ENCODE measurements at regions not wholly inside any gene's neighbourhood (a gene's known extent, or its start where the extent isn't known, plus 50 kb on each side); places are given as distances from the start of the nearest gene placed in this dataset.
"Not testable (repeated sequence)": the region's sequence is repeated elsewhere in the genome, so short reads cannot be mapped to it uniquely, and the experiment has no call there.

DNA sequence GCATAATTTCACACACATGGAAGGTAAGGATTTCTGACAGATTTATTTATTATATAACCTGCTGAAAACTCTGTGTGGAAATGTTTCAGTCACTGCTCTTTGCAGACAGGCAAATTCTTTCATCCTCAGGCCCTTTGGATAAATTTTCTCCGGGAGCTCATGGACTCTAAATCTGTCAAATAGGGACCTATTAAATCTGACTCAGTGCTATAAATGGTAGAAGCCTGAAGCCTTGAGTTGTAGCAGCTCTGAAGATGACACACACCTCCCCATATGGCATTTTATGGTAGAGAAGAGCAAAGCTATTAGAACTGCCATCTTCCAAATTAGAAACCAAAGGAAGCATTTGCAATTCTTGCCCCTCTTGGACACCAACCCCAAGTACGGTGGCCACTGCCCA, 808.7 kb downstream of the XPNPEP1 start:
- Mint-ChIP-seq H3K27ac (no peak overlapping the region), H3K4me3 (no peak overlapping the region), H3K27me3 (no peaks in the 10 kb centered on the region), H3K36me3 (no peaks in the 10 kb centered on the region), H3K9me3 (ENCODE audit: low read depth) (peaks cover 16% of the 10 kb centered on the region), H3K4me1 (ENCODE audit: low read depth) (no peaks in the 10 kb centered on the region)

DNA sequence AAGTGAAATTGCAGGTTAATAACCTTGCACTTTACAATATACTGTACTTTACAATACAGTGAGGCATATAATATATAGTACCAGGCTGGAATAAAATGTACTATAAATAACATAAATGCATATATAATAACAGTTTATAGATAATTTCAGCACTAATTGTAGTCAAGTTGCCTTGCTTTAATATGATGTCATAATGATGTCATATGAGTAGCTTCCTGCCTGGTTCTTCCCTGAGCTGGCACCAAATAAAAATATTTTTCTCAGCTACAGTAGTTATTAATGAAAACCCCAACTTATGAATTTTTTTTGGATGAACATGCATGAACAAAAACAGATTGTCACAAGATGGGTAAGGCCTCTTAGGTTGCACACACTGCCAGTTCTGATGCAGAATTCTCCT, 816.7 kb downstream of the XPNPEP1 start:
- Mint-ChIP-seq H3K4me3 (no peak overlapping the region), H3K36me3 (no peaks in the 10 kb centered on the region), H3K4me1 (ENCODE audit: low read depth) (no peaks in the 10 kb centered on the region), H3K27me3 (no peaks in the 10 kb centered on the region), H3K9me3 (ENCODE audit: low read depth) (no peaks in the 10 kb centered on the region), H3K27ac (no peak overlapping the region)

DNA sequence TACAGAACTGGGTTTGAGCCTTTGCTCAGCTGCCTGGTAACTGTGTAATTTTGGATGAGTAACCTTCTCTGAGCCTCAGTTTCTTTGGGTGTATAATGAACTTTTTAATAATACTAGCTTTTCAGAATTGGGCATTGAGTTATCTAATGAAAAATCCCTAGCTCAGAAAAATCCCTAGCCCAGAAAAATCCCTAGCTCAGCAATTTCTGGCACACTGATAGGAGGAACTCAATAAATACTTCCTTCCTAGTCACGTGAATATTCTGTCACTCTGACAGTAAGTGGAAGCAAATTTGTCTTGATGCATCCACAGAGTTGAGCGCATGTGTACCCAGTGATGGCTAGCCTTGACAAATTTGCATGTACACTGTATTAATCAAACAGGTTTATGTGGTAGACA, 817.6 kb downstream of the XPNPEP1 start:
- no peak overlapping the region for H3K4me3 Mint-ChIP-seq
- H3K27me3 Mint-ChIP-seq, result no peaks in the 10 kb centered on the region
- no peaks in the 10 kb centered on the region for H3K36me3 Mint-ChIP-seq
- no peaks in the 10 kb centered on the region for H3K4me1 Mint-ChIP-seq (ENCODE audit: low read depth)
- no peak overlapping the region for H3K27ac Mint-ChIP-seq
- H3K9me3 Mint-ChIP-seq (ENCODE audit: low read depth), result no peaks in the 10 kb centered on the region

DNA sequence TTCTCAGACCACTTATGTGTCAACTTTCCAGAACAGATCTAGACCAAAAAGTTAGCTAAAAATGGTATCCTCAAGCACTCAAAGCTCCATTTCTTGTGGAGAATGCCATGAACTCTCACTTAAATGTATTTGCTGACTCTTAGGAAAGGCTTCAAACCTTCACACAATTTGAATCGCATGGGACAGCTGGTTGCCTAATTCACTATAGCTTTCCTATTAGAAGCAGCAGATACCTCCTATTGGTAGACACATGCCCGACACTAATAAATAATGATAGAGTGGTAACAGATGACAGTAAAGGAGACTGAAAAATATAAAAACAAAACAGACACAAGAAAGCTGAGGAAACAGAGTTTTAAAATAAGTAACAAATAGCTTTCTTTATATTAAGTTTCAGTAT, 818.5 kb downstream of the XPNPEP1 start:
- Mint-ChIP-seq H3K27me3 (no peaks in the 10 kb centered on the region), H3K4me1 (ENCODE audit: low read depth) (no peaks in the 10 kb centered on the region), H3K27ac (no peak overlapping the region), H3K36me3 (no peaks in the 10 kb centered on the region), H3K9me3 (ENCODE audit: low read depth) (no peaks in the 10 kb centered on the region), H3K4me3 (no peak overlapping the region)

DNA sequence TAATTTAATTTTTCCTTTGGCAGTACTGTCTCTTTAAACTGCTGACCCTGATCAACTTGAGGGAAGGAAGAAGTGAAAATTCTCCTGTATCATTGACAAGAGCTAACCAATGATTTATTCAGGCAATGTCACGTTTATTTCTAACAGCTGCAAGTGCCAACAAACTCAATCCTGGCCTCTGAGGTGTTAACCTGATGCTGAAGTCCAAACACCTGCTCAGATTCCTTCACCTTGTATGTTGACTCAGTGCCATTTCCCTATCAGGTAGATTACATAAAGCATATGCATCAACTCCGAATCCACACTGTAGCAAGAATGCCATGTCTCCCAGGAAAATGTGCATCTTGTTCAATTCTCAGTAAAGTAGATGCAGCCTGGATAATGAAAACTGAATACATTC, 820.0 kb downstream of the XPNPEP1 start:
- Mint-ChIP-seq H3K27me3 (no peaks in the 10 kb centered on the region), H3K27ac (no peak overlapping the region), H3K36me3 (no peaks in the 10 kb centered on the region), H3K9me3 (ENCODE audit: low read depth) (peaks cover under 1% of the 10 kb centered on the region), H3K4me3 (no peak overlapping the region), H3K4me1 (ENCODE audit: low read depth) (no peaks in the 10 kb centered on the region)

DNA sequence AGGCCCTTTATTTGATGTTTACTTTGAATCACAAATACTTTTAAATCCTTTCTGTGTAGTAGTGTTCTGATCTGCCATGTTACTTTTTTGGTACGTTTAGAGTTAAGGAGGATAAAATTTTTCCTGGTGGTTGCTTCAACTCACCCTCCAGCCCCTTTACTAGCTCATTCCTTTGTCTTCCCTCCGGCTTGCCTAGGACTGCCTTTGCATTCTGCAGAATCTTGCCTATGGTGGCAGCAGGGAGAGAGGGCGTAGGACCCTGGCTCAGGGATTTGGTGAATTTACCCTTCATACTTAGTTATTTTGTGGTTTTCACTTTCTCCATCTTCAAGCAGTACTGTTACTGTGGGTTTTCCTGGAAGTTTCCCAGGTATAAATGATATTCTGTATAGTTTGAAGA, 833.5 kb downstream of the XPNPEP1 start:
- Mint-ChIP-seq H3K9me3 (ENCODE audit: low read depth) (peaks cover 3% of the 10 kb centered on the region), H3K4me1 (ENCODE audit: low read depth) (no peaks in the 10 kb centered on the region), H3K36me3 (no peaks in the 10 kb centered on the region), H3K4me3 (no peak overlapping the region), H3K27me3 (no peaks in the 10 kb centered on the region), H3K27ac (no peak overlapping the region)

DNA sequence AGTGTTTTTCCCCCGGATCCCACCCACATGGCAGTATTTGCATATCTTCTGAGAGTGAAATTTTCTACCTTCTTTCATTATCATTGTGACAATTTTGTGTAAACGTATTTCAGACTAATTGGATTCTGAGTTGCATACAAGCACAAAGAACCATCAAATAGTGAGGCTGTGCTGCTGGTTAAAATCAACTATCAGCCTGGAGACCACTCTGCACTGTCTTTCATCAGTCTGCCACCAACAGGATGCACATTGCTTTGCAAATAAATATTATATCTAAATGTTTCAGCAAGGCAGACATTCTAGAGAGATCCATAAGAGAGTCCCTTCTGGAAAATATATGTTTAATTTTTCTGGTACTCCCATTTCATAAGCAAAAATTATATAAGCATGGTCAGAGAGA, 851.8 kb downstream of the XPNPEP1 start:
- Mint-ChIP-seq H3K9me3 (ENCODE audit: low read depth) (peaks cover 7% of the 10 kb centered on the region), H3K27me3 (no peaks in the 10 kb centered on the region), H3K36me3 (no peaks in the 10 kb centered on the region), H3K4me1 (ENCODE audit: low read depth) (no peaks in the 10 kb centered on the region), H3K4me3 (no peak overlapping the region), H3K27ac (no peak overlapping the region)

DNA sequence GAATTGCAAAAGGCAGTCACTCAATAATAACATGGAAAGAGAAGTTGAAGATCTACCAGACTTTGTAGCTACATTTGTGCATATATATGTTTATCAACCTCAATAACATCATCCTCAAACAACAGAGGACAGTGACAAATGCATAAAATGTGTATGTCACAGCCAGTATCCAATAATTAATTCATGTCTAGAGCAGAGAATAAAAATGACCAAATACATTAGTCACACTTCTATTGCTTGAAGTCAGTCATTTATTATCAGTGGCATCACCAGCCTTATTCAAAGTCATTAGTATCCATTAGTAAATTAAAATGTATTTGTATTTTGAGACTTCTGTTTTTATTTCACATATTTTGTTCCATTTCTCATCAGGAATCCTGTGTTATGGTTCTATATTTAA, 852.8 kb downstream of the XPNPEP1 start:
- Mint-ChIP-seq H3K4me3 (no peak overlapping the region), H3K27ac (no peak overlapping the region), H3K27me3 (no peaks in the 10 kb centered on the region), H3K4me1 (ENCODE audit: low read depth) (no peaks in the 10 kb centered on the region), H3K9me3 (ENCODE audit: low read depth) (peaks cover 11% of the 10 kb centered on the region), H3K36me3 (no peaks in the 10 kb centered on the region)

DNA sequence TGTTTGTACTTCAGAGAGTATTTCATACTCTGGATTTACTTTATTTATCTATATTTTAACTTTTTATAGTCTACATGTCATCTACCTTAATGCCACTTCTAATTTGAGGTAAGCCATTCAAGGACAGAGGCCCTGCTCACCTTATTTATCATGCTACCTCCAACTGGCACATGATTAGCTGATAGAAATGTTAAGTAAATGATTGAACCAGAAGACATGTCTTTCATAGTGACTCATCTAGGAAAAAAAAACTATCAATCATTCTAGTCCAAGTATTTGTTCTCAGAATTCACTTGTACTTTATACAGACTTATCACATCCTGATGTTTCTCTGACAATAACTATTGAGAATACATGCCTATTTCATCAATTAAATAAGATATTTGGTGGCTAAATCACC, 856.3 kb downstream of the XPNPEP1 start:
- H3K9me3 Mint-ChIP-seq (ENCODE audit: low read depth), result peaks cover 11% of the 10 kb centered on the region
- no peak overlapping the region for H3K4me3 Mint-ChIP-seq
- no peaks in the 10 kb centered on the region for H3K36me3 Mint-ChIP-seq

DNA sequence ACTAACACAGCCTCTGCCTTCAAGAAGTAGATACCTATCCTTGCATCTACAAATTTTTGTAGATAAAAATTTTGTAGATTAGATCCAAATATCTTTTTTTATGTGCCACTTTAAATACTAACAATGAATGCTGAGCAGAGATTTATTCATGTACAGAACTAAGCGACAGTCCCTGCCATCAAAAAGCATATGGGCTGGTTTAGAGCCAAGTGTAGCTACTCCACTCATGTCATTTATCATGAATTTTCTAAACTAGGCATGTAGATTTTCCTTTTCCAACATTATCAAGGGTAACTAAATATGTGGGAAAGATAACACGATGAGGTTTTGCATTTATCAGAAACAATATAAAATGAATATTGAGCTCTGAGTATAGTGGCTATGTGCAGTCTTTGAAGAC, 857.5 kb downstream of the XPNPEP1 start:
- Mint-ChIP-seq H3K9me3 (ENCODE audit: low read depth) (peaks cover 11% of the 10 kb centered on the region), H3K27ac (no peak overlapping the region)

More for the DNA sequence above, 856.3 kb downstream of the XPNPEP1 start:
- no peaks in the 10 kb centered on the region for H3K27me3 Mint-ChIP-seq
- H3K4me1 Mint-ChIP-seq (ENCODE audit: low read depth), result no peaks in the 10 kb centered on the region
- no peak overlapping the region for H3K27ac Mint-ChIP-seq

DNA sequence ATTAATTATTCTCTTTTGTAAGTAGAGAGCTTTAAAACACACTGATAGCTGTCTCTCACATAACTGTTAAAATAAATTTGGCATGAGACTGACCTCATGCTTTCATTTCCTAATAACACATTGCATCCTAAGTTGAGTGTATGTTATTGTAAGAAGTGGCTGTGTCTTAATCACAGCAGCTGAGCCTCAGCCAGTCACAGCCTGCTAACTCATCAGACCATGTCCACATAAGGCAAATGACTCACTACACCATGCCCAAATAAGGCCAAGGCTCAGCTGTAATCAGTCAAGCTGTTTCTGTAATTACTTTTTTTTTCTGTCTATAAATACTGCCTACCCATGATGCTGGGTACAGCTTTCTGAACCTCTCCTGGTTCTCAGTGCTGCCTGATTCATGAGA, 860.9 kb downstream of the XPNPEP1 start:
- Mint-ChIP-seq H3K27ac (no peak overlapping the region), H3K27me3 (no peaks in the 10 kb centered on the region), H3K4me1 (ENCODE audit: low read depth) (no peaks in the 10 kb centered on the region), H3K36me3 (no peaks in the 10 kb centered on the region), H3K9me3 (ENCODE audit: low read depth) (peaks cover 5% of the 10 kb centered on the region), H3K4me3 (no peak overlapping the region)

More for the DNA sequence above, 857.5 kb downstream of the XPNPEP1 start:
- Mint-ChIP-seq H3K4me1 (ENCODE audit: low read depth) (no peaks in the 10 kb centered on the region), H3K36me3 (no peaks in the 10 kb centered on the region), H3K4me3 (no peak overlapping the region), H3K27me3 (no peaks in the 10 kb centered on the region)

DNA sequence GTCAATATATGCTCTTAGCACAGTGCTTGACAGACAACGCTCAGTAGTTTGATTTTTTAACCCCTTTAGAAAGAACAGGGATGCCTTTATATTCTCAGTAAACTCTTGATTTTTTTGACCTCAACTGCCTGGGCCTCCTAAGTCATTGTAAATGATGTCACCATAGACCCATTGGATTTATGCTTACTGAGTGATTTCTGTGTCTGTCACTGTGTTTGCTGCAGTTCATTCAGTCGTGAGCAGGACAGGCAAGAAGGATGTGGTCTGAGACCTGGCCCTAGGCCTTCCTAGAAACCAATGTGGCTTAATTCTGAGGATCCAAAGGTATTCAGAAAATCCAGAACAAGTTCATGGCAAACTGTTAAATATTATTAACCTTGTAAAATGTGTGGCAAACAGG, 868.1 kb downstream of the XPNPEP1 start:
- no peaks in the 10 kb centered on the region for H3K27me3 Mint-ChIP-seq
- H3K36me3 Mint-ChIP-seq, result no peaks in the 10 kb centered on the region
- H3K4me3 Mint-ChIP-seq, result no peak overlapping the region
- H3K4me1 Mint-ChIP-seq (ENCODE audit: low read depth), result no peaks in the 10 kb centered on the region
- no peaks in the 10 kb centered on the region for H3K9me3 Mint-ChIP-seq (ENCODE audit: low read depth)
- H3K27ac Mint-ChIP-seq, result no peak overlapping the region

DNA sequence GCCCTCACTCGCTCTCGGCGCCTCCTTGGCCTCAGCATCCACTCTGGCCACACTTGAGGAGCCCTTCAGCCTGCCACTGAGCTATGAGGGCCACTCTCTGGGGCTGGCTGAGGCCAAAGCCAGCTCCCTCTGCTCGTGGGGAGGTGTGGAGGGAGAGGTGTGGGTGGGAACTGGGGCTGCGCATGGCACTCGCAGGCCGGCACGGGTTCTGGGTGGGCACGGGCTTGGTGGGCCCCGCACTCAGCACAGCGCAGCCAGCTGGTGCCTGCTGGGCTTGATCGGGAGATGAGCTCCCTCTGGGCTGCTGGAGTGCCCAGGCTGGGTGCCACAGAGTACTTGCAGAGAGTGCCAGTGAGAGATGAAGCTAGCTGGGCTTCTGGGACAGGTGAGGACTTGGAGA, 875.5 kb downstream of the XPNPEP1 start:
- H3K4me3 Mint-ChIP-seq, result no peak overlapping the region
- H3K36me3 Mint-ChIP-seq, result no peaks in the 10 kb centered on the region
- H3K27me3 Mint-ChIP-seq, result no peaks in the 10 kb centered on the region
- H3K27ac Mint-ChIP-seq, result no peak overlapping the region
- H3K9me3 Mint-ChIP-seq (ENCODE audit: low read depth), result peaks cover 7% of the 10 kb centered on the region
- H3K4me1 Mint-ChIP-seq (ENCODE audit: low read depth), result no peaks in the 10 kb centered on the region

DNA sequence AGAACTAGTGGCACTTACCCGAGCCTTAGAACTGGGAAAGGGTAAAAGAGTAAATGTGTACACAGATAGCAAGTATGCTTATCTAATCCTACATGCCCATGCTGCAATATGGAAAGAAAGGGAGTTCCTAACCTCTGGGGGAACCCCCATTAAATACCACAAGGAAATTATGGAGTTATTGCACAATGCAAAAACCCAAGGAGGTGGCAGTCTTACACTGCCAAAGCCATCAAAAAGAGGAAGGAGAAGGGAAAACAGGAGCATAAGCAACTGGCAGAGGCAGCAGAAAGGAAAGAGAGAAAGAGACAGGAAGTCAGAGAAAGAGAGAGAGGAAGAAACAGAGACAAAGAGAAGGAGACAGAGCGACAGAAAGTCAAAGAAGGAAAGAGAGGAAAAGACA, 876.9 kb downstream of the XPNPEP1 start:
- H3K4me3 Mint-ChIP-seq; H3K36me3 Mint-ChIP-seq; H3K27me3 Mint-ChIP-seq; H3K27ac Mint-ChIP-seq; H3K4me1 Mint-ChIP-seq (ENCODE audit: low read depth); H3K9me3 Mint-ChIP-seq (ENCODE audit: low read depth): not testable (repeated sequence)

DNA sequence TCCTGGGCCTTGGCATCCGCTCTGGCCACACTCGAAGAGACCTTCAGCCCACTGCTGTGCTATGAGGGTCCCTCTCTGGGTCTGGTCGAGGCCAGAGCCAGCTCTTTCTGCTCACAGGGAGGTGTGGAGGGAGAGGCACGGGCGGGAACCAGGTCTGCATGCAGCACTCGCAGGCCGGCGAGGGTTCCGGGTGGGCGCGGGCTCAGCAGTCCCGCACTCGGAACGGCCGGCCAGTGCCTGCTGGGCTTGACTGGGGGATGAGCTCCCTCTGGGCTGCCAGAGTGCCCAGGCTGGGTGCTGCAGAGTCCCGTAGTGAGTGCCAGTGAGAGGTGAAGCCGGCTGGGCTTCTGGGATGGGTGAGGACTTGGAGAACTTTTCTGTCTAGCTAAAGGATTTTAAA, 882.7 kb downstream of the XPNPEP1 start:
- Mint-ChIP-seq H3K4me1 (ENCODE audit: low read depth) (no peaks in the 10 kb centered on the region), H3K36me3 (no peaks in the 10 kb centered on the region), H3K4me3 (no peak overlapping the region), H3K9me3 (ENCODE audit: low read depth) (peaks cover 4% of the 10 kb centered on the region), H3K27me3 (no peaks in the 10 kb centered on the region), H3K27ac (no peak overlapping the region)

DNA sequence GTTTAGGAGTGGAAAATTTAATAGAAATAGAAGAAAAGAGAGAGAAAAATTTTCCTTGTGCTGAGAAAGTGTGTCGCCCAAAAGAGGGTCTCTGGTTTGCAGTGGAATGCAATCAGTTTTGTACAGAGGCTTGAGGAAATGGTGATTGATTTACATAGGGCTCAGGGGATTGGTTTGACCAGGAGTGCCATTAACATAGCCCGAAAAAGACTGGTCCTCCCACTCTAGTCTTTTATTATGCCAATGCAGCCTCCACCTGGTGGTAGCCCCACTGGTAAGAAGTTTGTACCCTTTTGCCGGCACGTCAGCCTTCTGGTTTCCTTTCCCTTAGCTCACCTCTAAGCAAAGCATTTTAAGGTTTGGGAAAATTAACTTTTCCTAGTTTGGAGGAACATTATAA, 885.3 kb downstream of the XPNPEP1 start:
- no peaks in the 10 kb centered on the region for H3K36me3 Mint-ChIP-seq
- peaks cover 6% of the 10 kb centered on the region for H3K9me3 Mint-ChIP-seq (ENCODE audit: low read depth)
- H3K4me1 Mint-ChIP-seq (ENCODE audit: low read depth), result no peaks in the 10 kb centered on the region
- no peaks in the 10 kb centered on the region for H3K27me3 Mint-ChIP-seq
- H3K27ac Mint-ChIP-seq, result no peak overlapping the region
- no peak overlapping the region for H3K4me3 Mint-ChIP-seq
